Activated CD8-positive, alpha-beta memory T cell treated with anti-CD3 and anti-CD28 coated beads for 1 hour (primary cell): ENCODE measurements at regions not wholly inside any gene's neighbourhood (a gene's known extent, or its start where the extent isn't known, plus 50 kb on each side); places are given as distances from the start of the nearest gene placed in this dataset.
"Not testable (repeated sequence)": the region's sequence is repeated elsewhere in the genome, so short reads cannot be mapped to it uniquely, and the experiment has no call there.

Experiments
- DNase-seq, 2 donors: peaks; one replicate each; pipeline ENCODE4 v3.0.0-alpha.2; 2020; ENCODE audit warnings: low read depth in 1 of 2; ENCODE audit errors: extremely low read depth in 1 of 2

DNA sequence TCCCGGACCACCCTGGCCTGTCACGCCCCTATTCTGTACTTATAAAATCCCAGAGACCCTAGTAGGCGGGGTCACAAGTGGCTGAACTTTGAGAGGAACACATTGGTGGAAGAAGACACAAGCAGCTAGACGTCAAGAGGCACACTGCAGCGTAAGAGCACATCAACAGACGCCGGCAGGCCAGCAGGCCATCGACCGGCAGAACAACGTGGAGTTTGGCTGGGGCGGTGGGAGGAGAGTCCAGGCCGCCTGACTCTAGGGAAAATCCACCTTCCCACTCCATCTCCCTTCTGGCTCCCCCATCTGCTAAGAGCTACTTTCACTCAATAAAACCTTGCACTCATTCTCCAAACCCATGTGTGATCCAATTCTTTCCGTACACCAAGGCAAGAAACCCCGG, 601.8 kb upstream of the CDH2 start:
- DNase-seq: no peak

DNA sequence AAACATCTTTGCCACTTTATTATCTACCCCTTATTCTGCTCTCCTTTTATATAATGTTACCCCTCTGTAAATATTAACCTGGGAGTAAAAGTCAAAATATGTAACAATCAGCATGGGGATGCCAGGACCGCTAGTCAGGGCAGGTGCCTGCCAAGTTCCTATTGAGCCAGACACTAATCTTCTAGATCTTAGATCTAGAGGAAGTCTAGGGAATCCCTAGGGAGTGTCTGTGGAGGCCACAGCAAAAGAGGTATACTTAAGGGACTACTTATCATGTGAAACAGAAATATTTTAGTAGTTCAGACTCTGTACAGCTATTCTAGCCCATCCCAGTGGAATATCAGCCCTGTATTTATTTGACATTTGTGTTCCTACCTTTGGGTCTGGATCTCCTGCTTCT, 600.8 kb upstream of the CDH2 start:
- DNase-seq: no peak

DNA sequence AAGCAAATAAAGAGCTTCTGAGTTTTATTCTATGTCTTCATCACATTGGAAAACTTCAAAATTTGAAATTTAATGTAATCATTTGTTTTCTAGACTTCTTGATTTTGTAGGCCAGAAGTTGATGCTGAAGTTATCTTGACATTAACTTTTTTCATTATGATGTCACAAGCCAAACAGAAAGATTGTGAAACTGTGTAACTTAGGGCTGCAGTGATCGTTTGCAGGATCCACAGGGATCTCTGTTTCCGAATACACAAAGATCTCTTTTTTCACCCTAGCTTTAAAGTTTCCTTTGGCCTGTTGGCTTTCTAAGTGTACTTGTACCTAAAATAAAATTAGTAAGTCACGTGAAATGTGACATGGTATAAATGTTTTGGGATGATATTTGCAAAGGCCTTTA, 594.9 kb upstream of the CDH2 start:
- DNase-seq: no peak

DNA sequence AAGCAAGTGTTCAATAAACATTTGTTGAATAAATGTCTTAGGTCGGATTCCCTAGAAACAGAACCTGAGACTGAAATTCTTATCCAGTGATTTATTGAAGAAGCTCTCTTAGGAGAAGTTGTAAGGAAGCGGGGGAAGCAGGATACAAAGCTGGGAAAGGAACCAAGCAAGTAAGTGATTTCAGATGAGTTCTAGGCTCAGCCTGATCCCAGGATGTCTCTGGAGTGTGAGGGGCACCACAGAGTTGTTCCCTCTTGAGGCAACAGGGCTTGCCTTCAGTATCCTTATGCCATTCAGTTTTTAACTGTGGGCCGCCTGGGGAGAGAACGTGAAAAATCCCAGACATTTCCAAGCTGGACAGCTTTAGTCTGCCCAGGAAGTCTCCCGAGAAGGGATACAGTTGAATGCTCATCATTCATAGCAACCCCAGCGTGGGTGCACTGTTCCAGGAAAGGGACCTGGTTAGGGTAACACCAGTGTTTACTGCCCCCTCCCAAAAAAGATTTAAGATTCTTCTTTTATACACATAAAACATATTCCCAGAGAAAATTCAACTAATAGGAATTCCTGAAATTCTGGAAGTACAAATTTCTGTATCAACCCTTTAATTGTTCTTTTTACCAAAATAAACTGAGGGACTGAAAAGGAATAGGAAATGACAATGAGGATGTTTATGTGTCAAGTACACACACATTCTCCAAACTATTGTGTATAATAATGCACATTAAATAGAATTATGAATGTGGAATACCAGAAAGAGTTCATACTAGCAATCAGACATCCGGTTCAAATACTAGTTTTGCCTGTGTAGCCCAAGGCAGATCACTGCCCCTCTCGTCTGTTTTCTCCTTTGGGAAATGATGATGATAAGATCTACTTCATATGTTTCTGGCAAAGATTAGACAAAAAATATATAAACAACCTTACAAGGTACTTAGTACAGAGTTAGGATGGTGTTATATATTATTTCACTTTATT, 592.1 kb upstream of the CDH2 start:
- DNase-seq: no peak

DNA sequence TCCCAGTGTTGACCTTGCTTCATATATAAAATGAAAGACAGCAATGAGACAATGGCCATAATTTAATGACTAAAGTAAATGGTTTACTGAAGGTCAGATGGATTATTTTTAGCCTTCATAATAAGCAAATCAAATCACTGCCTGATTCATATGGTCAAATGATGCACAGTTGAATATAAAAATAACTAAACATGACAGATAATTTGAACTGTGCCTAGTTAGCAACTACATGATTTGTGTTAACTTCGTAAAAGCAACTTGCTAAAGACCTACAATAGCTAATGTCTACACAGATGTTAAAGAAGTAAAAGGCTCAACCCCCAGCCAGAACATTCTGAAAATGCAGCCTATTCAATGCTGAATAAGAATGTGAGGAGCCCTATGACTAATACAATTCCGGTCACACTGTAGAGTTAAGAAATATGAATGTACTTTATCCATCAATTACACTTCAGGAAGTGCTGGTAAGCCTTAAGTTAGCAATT, 590.8 kb upstream of the CDH2 start:
- no peak for DNase-seq

DNA sequence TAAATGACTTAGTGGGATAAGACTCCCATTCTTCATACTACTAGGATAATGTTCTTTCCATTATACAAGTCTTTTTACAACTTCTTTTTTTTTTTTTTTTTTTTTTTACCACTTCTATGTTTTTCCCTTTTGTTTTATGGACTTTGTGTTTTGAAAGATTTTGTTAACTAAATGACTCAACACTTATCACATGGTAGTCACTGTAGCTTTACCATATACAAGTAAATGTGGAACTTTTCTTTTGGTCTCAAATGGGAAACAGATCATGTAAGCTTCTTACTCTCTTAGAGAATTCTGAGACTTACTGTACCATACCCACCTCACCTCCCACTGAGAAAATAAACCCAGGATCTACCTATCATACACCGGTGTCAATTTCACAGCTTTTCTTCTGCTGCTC, 590.3 kb upstream of the CDH2 start:
- no peak for DNase-seq

DNA sequence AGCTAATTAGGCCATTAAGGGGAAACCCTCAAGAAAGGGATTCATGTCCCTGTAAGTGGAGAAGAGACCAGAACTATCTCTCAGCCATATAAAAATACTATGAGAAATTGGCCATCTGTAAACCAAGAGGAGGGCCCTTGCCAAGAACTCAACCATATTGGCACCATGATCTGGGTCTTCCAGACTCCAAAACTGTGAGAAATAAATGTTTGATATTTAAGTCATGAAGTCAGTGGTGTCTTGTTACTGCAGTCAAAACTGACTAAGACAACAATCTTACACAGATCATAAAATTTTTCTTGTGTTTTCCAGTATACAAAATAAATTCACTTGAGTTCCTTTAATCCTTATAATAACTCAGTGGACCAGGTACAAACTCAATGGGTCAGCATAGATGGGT, 589.8 kb upstream of the CDH2 start:
- no peak for DNase-seq

DNA sequence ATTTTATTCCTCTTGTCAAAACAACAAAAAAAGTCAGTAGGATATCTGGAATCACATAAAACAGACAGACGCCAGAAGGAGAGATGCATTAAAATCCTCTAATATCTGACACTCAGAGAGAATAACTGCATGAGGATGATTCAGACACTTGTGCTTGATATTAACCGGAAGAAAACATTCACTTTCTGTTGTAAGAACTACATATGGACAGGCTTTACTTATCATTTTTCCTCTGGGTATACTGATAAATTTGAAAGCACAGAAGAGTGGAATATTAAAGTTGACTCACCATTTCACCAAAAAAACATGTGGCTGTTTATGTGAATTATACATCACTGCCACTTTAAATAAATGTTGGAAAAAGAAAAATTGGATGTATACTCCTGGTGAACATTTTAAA, 589.1 kb upstream of the CDH2 start:
- DNase-seq: no peak

DNA sequence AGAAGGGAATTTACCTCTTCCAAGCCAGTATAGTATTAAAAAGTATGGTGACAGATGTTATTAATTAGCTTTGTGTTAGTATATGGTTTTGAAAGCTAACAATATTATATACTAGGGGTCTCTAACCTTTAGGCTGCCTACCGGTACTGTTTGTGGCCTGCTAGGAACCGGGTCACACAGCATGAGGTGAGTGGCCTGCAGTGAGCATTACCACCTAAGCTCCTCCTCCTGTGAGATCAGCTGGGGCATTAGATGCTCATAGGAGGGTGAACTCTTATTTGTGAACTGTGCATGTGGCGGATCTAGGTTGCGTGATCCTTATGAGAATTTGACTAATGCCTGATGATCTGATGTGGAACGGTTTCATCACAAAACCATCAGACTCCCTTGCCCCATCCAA, 583.4 kb upstream of the CDH2 start:
- no peak for DNase-seq

DNA sequence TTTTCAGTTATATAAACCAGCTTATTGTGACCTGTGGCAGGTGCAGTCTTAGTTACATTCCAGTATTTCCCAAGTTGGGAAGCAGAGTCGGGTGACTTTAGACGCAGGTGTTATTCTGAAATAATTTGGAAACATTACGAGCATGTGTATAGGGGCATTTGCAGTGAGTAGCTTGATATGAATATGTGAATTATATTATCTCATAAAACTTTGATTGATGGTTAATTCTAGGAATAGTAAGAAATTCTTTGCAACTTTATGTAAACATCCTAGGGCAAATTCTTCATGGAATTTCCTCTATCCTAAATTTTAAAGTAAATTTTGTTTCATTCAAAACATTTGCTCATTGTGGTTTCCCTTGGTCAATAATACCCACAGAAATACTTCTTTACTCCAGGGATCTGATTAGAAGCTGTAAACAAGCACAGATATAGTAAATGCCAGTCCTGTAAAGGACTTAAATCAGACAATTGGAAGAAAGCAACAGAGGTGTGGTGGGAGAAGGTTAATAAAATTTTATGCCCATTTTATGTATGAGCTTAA, 580.6 kb upstream of the CDH2 start:
- DNase-seq: no peak

DNA sequence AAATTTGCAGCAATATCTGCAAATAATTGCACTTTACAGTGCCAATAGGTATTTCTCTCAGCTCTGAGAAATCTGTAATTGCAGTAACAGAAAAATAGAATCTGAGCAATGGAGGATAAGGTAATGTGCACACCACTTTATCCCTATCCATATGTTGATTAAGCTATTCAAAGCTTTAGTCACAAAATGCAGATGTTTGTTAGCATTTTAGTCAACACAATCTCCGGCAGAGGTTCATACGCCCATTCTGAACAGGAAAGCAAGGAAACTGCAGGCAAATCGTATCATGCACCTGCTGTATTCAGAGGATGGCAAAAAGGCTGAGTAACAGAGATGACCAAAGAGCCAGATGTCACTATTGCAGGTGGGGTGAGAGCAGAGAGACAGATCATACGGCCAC, 566.2 kb upstream of the CDH2 start:
- no peak for DNase-seq

DNA sequence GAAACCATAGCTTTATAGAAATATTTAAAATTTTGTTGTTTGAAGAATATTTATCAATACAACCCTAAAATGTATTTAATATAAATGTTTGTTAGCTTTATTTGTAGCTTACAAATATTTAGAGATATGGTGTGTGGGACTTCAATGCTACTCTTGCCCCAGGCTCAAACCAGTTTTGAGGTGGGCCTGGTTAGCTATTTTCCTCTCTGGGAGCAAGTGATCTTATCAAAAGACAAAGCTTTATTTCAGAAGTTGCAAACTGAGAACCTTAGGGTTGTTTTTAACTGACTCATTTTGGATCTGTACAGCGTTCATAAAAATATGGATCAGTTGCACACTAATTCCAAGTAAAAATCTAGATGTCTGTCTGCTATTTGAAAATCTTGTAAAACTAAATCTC, 563.6 kb upstream of the CDH2 start:
- DNase-seq: no peak

DNA sequence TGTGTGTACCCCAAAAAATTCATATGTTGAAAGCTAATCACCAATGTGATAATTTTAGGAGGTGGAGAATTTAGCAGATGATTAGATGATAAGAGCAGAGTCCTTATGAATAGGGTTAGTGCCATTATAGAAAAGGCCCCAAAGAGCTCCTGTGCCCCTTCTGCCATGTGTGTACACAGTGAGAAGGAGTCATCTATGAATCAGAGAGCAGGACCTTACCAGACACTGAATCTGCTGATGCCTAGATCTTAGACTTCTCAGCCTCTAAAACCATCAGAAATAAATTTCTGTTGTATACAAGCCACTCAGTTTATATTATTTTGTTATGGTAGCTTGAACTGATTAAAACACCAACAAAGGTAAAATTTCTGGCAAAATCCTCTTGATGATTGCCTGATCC, 560.0 kb upstream of the CDH2 start:
- no peak for DNase-seq

DNA sequence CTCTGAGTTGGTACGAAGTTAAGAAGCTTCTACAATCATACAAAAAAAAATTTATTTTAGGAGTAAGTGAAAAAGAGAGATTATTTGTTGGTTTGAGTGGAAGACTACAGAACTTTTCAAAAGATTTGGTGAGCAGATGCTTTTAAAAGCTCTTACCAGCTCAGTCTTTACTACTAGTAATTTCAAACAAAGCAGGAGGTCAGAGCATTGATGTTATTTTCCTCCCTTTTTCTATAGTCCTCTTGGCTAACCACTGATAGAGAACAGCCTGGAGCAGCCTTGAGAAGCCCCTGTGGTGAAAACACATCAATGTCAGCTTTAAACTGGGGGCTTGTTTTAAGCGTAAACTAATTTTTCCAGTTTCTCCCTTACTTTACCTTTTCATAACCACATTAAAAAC, 559.3 kb upstream of the CDH2 start:
- no peak for DNase-seq

DNA sequence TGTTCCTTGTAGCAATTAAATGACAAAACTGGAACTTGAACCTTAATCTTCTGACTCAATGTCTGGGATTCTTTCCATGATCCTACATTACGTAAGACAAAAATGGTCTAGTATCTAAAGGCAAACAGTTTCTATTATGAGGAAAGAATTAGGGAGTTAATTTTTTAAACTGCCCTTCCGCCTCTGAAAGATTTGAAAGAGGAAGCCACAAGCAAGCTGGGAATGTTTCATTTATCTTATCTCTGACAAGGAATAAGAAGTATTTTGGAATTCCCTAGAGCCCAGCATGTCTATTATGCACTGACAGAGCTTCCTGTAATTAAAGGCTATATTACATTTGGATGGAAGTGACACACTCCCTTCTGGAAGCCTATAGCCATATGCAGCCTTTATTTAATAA, 558.8 kb upstream of the CDH2 start:
- no peak for DNase-seq

DNA sequence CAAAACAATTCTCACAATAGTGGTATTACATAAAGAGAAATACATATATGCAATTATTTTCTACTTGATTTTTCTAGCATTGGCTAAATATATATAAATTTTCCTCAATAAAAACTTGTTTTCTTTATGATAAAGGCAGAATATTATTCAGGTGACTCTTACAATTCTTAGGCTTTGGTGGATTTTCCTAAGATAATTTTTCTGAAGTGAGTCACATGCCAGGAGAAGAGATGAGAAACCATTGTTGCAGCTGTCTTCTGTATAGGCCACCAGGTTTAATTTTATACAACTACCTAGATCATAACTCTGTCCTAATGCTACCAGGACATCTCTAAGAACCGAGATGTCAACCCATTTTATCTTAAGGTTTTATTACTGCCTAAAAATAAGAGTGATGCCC, 552.4 kb upstream of the CDH2 start:
- no peak for DNase-seq

DNA sequence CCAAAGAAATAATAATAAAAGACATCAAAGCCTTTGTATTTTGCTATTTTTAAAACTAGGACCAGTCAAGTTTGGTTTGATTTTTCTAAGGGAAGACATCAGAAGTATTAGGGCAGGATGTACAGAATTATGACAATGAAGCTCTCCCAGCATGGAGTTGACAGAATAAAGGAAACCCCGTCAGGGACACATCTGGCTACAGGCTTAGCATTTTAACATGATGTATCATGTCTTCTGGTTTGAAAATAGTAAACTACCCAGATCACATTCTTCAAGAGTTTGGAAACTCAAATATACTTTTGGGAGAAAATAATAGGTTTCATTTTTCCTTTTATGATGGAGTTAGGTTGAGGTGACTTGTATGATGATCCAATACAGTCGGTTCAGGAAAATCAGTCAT, 552.0 kb upstream of the CDH2 start:
- DNase-seq: no peak

DNA sequence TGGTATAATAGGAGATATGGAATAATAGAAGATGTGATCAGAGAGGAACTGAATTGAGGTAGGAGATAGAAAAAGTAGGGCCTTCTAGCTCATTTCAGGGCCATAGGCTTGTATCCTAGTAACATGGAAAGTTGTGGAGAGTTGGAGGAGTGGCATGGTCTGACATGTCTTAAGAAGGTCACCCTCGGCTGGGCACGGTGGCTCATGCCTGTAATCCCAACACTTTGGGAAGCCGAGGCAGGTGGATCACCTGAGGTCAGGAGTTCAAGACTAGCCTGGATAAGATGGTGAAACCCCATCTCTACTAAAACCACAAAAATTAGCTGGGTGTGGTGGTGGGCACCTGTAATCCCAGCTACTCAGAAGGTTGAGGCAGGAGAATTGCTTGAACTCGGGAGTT, 550.3 kb upstream of the CDH2 start:
- not testable (repeated sequence) for DNase-seq

DNA sequence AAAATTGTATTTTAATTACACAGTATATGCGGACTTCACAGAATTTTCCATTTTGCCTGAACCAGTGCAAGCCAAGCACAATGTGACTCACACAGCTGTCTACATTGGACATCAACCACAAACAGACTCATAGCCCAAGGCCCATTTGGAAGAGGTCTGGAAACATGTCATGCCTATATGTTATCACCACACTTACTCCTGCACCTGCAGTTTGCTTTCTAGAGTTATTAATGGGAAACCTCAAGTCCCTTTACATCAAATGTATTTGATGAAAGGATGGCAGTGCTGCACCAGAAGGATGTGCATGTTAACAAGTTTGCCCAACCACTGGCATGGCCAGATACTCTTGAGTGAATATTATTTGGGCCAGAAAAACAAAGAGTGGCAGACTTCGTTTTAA, 548.9 kb upstream of the CDH2 start:
- DNase-seq: no peak

DNA sequence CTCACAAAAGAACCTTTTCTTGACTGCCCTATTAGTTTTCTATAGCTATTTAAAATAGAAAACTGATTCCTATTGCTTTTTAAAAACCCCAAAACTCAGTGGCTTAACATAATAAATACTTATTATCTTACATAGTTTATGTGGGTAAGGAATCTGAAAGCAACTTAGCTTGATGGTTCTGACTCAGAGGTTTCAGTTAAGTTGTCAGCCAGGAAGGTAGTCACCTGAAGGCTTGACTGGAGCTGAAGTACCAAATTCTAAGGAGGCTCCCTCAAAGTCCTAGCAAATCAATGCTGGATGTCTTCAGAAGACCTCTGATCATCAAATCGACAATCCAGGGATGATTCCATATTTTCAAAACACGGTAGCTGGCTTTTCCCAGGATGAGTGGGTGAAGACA, 546.6 kb upstream of the CDH2 start:
- no peak for DNase-seq

DNA sequence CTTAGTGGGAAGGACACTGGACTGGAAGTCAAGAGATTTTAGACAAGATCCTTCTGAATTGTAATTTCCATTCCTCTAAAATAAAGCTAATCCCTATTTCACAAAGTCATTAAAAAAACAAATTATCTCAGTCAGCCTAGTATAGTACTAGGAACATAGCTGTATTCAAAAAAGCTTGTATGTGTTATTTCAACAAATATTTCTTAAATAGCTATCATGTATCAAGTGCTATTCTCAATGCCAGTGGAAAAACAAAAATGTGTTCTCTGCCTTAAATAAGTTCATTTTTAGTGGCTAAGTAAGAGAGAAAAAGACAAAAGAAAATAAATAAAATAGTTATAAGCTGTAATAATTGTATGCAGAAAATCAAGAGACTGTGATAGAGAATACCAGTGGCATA, 541.8 kb upstream of the CDH2 start:
- DNase-seq: no peak

DNA sequence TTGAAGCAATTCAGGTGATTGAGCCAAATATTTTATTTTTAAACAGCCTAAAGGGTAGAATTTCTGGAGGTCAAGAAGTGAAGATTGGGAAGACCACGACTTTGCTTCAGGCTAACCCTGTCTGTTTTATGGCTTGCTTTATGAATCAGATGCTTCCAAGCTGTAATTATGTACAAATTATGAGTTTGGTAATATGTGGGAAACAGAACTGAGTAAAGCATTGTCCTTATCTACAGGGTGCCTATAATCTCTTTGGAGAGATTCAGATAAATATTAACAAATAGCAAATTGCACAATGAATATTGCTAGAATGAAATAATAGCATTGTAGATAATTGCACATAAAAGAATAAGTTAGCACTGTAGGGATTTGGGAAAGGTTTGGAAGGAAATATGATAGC, 539.4 kb upstream of the CDH2 start:
- no peak for DNase-seq

DNA sequence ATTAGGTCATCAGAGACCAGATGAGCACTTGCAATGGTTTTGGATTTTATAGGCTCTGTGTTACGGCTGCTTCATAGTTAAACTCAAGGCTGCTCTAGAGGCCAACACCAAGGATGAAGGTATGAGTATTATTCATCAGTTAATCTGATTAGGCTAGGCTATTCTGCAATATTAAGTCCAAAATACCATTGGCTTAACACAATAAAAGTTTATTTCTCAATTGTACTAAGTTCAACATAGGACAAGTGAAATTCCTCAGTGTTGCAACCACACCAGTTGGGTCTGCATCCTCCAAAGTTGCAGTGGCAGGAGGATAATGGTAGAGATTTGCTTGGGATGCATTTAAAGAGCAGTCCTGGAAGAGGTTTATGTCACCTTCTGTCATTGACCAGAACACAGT, 538.3 kb upstream of the CDH2 start:
- DNase-seq: no peak
